ENCODE measurements at regions not wholly inside any gene's neighbourhood (a gene's known extent, or its start where the extent isn't known, plus 50 kb on each side); places are given as distances from the start of the nearest gene placed in this dataset.

GRCh38 chr1:95627244-95627643 is 393.2 kb downstream of the RWDD3 start:
- TF ChIP-seq, protein P1, sequence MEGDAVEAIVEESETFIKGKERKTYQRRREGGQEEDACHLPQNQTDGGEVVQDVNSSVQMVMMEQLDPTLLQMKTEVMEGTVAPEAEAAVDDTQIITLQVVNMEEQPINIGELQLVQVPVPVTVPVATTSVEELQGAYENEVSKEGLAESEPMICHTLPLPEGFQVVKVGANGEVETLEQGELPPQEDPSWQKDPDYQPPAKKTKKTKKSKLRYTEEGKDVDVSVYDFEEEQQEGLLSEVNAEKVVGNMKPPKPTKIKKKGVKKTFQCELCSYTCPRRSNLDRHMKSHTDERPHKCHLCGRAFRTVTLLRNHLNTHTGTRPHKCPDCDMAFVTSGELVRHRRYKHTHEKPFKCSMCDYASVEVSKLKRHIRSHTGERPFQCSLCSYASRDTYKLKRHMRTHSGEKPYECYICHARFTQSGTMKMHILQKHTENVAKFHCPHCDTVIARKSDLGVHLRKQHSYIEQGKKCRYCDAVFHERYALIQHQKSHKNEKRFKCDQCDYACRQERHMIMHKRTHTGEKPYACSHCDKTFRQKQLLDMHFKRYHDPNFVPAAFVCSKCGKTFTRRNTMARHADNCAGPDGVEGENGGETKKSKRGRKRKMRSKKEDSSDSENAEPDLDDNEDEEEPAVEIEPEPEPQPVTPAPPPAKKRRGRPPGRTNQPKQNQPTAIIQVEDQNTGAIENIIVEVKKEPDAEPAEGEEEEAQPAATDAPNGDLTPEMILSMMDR (IDR thresholded peaks at IDR 0.05; ENCODE audit: insufficient read depth, low read length, poor library complexity, severe bottlenecking): no peak
- no peak for TF ChIP-seq EZH2phosphoT487 (conservative IDR thresholded peaks at IDR 0.05; ENCODE audit: low read length)
